ENCODE measurements at regions not wholly inside any gene's neighbourhood (a gene's known extent, or its start where the extent isn't known, plus 50 kb on each side); places are given as distances from the start of the nearest gene placed in this dataset.
"Not testable (repeated sequence)": the region's sequence is repeated elsewhere in the genome, so short reads cannot be mapped to it uniquely, and the experiment has no call there.

GRCh38 chr1:112841825-112842224 is 114.2 kb downstream of the SLC16A1 start:
- no peak for TF ChIP-seq CTCF (conservative IDR thresholded peaks at IDR 0.05; ENCODE audit: low read depth)
- DNase-seq (ENCODE audit: low spot score), result no peak
- POLR2A ChIA-PET (ENCODE audit: low non-redundant PET), result no interaction called here
- no peak overlapping the region for H3K27ac ChIP-seq
- CTCF ChIA-PET, result interaction anchor here (0.6 kb wide), 1 partner anchor 202 kb away, joined by 11 read pairs; no protein-coding TSS in a partner anchor

DNA sequence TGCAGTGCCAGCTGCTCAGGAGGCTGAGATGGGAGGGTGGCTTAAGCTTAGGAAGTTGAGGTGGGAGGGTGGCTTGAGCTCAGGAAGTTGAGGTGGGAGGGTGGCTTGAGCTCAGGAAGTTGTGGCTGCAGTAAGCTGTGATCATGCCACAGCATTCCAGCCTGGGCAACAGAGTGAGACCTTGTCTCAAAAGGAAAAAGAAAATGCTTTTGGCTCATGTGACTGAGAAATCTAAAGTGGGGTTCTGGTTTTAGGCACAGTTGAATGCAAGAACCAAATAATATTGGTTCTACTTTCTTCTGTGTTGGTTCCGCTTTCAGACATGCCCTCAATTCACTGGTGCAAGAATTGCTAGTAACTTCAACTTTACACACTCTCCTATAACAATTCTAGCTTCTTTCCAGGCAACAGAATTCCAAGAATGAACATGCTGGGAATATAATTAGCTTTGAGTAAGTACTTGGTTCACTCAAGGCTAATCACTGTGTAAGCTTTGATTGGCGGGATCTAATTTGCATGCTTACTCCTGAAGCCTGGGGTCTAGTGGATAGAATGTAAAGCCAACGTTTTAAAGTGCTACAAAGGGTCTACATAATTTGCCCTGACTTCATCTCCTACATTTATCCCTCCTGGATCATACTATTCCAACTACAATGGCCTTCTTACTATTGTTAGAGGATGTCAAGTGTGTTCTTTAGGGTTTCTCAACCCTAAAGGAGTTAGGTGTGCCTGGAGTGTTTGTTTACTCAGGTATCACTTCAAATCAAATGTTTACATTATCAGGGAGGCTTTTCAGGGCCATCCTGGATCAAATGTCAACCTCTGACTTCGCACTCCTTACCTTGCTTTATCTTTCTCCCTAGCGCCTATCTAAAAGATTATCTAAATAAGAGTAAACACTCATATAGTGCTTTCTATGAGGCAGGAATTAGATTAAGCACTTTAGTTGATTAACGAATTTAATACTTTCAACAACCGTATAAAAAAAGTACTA is 115.1 kb downstream of the SLC16A1 start:
- no peak for TF ChIP-seq CTCF (conservative IDR thresholded peaks at IDR 0.05; ENCODE audit: low read depth)
- no peak for DNase-seq (ENCODE audit: low spot score)
- POLR2A ChIA-PET (ENCODE audit: low non-redundant PET), result no interaction called here
- no peak overlapping the region for H3K27ac ChIP-seq
- CTCF ChIA-PET, result interaction anchor here (0.7 kb wide), 1 partner anchor 28 kb away, joined by 3 read pairs; no protein-coding TSS in a partner anchor

- DNase-seq (ENCODE audit: low spot score), result no peak
- ChIA-PET POLR2A (ENCODE audit: low non-redundant PET) (no interaction called here), CTCF (no interaction called here)
- no peak for TF ChIP-seq CTCF (conservative IDR thresholded peaks at IDR 0.05; ENCODE audit: low read depth)
- H3K27ac ChIP-seq, result no peak overlapping the region
Observed at GRCh38 chr1:112836642-112837041, 119.4 kb downstream of the SLC16A1 start.

- DNase-seq (ENCODE audit: low spot score), result no peak
- CTCF ChIA-PET, result interaction anchor here (0.5 to 0.6 kb wide), 2 partner anchors 56 to 221 kb away, joined by 3 to 6 read pairs; no protein-coding TSS in a partner anchor
- no peak overlapping the region for H3K27ac ChIP-seq
- POLR2A ChIA-PET (ENCODE audit: low non-redundant PET), result no interaction called here
- no peak for TF ChIP-seq CTCF (conservative IDR thresholded peaks at IDR 0.05; ENCODE audit: low read depth)
Observed at GRCh38 chr1:112833806-112834205, 118.7 kb upstream of the PPM1J start.

- H3K27ac ChIP-seq; POLR2A ChIA-PET (ENCODE audit: low non-redundant PET); DNase-seq (ENCODE audit: low spot score): not testable (repeated sequence)
- CTCF ChIA-PET, result interaction anchor here (0.6 to 1.0 kb wide), 2 partner anchors 23 to 85 kb away, joined by 4 read pairs; no protein-coding TSS in a partner anchor
Observed at GRCh38 chr1:112832259-112832658, 117.1 kb upstream of the PPM1J start.

GRCh38 chr1:112829691-112830090 is 114.6 kb upstream of the PPM1J start:
- POLR2A ChIA-PET (ENCODE audit: low non-redundant PET); CTCF ChIA-PET: not testable (repeated sequence)

DNA sequence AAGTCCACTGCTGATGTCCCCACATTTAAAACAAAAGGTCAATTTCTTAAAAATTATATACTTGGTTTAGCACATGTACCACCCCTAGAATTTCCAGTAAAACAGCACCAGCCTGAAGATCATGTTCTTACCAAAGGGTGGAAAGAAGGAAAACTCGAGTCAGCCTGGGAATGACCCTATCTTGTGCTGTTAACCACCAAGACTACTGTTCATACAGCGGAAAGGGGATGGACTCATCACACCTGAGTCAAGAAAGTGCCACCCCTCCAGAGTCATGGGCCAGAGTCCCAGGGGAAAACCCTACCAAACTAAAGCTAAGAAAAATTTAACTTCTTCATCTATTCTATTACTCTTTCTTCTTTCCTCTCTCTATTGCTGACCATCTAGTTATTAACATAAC is 113.6 kb upstream of the PPM1J start:
- POLR2A ChIA-PET (ENCODE audit: low non-redundant PET), result no interaction called here
- CTCF ChIA-PET, result no interaction called here

More at GRCh38 chr1:112829691-112830090, 114.6 kb upstream of the PPM1J start:
- DNase-seq (ENCODE audit: low spot score); H3K27ac ChIP-seq: not testable (repeated sequence)

GRCh38 chr1:112827391-112827790 is 112.3 kb upstream of the PPM1J start:
- CTCF ChIA-PET; DNase-seq (ENCODE audit: low spot score); POLR2A ChIA-PET (ENCODE audit: low non-redundant PET); H3K27ac ChIP-seq: not testable (repeated sequence)

More for the DNA sequence above, 113.6 kb upstream of the PPM1J start:
- H3K27ac ChIP-seq, result no peak overlapping the region
- TF ChIP-seq CTCF (conservative IDR thresholded peaks at IDR 0.05; ENCODE audit: low read depth), result no peak
- DNase-seq (ENCODE audit: low spot score), result no peak

Measured in RWPE1 (cell line).